ENCODE measurements at regions not wholly inside any gene's neighbourhood (a gene's known extent, or its start where the extent isn't known, plus 50 kb on each side); places are given as distances from the start of the nearest gene placed in this dataset.

DNA sequence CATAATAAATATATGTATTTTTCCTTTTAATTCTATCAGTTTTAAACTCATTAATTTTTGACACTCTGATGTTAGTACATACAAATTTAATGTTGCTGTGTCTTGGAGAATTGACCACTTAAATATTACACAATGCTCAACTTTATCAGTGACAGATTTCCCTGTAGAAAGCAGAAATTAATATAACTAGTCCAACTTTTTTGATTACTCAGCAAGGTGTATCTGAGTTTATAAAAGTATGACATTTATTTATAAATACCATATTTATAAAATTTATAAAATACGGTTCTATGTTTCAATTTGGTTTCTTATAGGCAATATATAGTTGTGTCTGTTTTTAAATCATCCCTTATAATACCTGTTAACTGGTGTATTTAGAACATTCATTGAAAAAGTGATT, 350.0 kb upstream of the EYS start:
- TF ChIP-seq, protein P1, sequence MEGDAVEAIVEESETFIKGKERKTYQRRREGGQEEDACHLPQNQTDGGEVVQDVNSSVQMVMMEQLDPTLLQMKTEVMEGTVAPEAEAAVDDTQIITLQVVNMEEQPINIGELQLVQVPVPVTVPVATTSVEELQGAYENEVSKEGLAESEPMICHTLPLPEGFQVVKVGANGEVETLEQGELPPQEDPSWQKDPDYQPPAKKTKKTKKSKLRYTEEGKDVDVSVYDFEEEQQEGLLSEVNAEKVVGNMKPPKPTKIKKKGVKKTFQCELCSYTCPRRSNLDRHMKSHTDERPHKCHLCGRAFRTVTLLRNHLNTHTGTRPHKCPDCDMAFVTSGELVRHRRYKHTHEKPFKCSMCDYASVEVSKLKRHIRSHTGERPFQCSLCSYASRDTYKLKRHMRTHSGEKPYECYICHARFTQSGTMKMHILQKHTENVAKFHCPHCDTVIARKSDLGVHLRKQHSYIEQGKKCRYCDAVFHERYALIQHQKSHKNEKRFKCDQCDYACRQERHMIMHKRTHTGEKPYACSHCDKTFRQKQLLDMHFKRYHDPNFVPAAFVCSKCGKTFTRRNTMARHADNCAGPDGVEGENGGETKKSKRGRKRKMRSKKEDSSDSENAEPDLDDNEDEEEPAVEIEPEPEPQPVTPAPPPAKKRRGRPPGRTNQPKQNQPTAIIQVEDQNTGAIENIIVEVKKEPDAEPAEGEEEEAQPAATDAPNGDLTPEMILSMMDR (IDR thresholded peaks at IDR 0.05; ENCODE audit: control insufficient read depth, extremely low read depth, insufficient read depth): no peak
- DNase-seq (ENCODE audit: low read depth): no peak
- H3K4me3 ChIP-seq (ENCODE audit: low read depth, low read length): no peak overlapping the region

GRCh38 chr6:66054967-66055366, 347.9 kb upstream of the EYS start:
- TF ChIP-seq, protein P1 (IDR thresholded peaks at IDR 0.05; ENCODE audit: control insufficient read depth, extremely low read depth, insufficient read depth): no peak
- H3K4me3 ChIP-seq (ENCODE audit: low read depth, low read length): no peak overlapping the region
- no peak for DNase-seq (ENCODE audit: low read depth)

- TF ChIP-seq, protein P1 (IDR thresholded peaks at IDR 0.05; ENCODE audit: control insufficient read depth, extremely low read depth, insufficient read depth): no peak
- DNase-seq (ENCODE audit: low read depth): no peak
- H3K4me3 ChIP-seq (ENCODE audit: low read depth, low read length): no peak overlapping the region
These were observed 344.8 kb upstream of the EYS start for GRCh38 chr6:66051812-66052211.

- TF ChIP-seq, protein P1 (IDR thresholded peaks at IDR 0.05; ENCODE audit: control insufficient read depth, extremely low read depth, insufficient read depth): no peak
These were observed 341.9 kb upstream of the EYS start for GRCh38 chr6:66048684-66049474.

GRCh38 chr6:66032626-66033025, 325.6 kb upstream of the EYS start:
- DNase-seq (ENCODE audit: low read depth): no peak
- TF ChIP-seq, protein P1 (IDR thresholded peaks at IDR 0.05; ENCODE audit: control insufficient read depth, extremely low read depth, insufficient read depth): no peak
- H3K4me3 ChIP-seq (ENCODE audit: low read depth, low read length): no peak overlapping the region

More at GRCh38 chr6:66048684-66049474, 341.9 kb upstream of the EYS start:
- DNase-seq (ENCODE audit: low read depth): no peak
- H3K4me3 ChIP-seq (ENCODE audit: low read depth, low read length): no peak overlapping the region

- no peak for DNase-seq (ENCODE audit: low read depth)
- TF ChIP-seq, protein P1 (IDR thresholded peaks at IDR 0.05; ENCODE audit: control insufficient read depth, extremely low read depth, insufficient read depth): no peak
- H3K4me3 ChIP-seq (ENCODE audit: low read depth, low read length): no peak overlapping the region
These were observed 322.4 kb upstream of the EYS start for GRCh38 chr6:66029391-66029790.

Data from LNCaP clone FGC (cell line).